HepG2 (cell line): ENCODE measurements at regions not wholly inside any gene's neighbourhood (a gene's known extent, or its start where the extent isn't known, plus 50 kb on each side); places are given as distances from the start of the nearest gene placed in this dataset.

Source experiments
- CBX1 ChIP-seq: IDR thresholded peaks from one replicate; pipeline ENCODE4 v1.6.1; 2016; ENCODE audit warnings: antibody characterized with exemption, low read depth
- HES4 ChIP-seq: sonication (generic); formaldehyde crosslinking; IDR thresholded peaks from 2 replicates; pipeline ENCODE4 v1.9.0; 2021; ENCODE audit warnings: mild to moderate bottlenecking, missing genetic modification reagents, borderline replicate concordance
- JUN ChIP-seq: sonication (generic); formaldehyde crosslinking; IDR thresholded peaks from 2 replicates; pipeline ENCODE4 v1.4.0; 2020; ENCODE audit warnings: mild to moderate bottlenecking, missing genetic modification reagents
- MXI1 ChIP-seq: IDR thresholded peaks from 3 replicates; pipeline ENCODE4 v1.6.1; 2012; ENCODE audit warnings: low read depth, low read length, inconsistent platforms, borderline replicate concordance
- SIN3B ChIP-seq: fragments of 150-350 bp; IDR thresholded peaks from 2 replicates; pipeline ENCODE4 v1.6.1; 2014; ENCODE audit warnings: low read length
- ZFP41 ChIP-seq: sonication (generic); formaldehyde crosslinking; IDR thresholded peaks from 2 replicates; pipeline ENCODE4 v1.4.0; 2020; ENCODE audit warnings: mild to moderate bottlenecking, missing genetic modification reagents, borderline replicate concordance
- ZNF354B ChIP-seq: sonication (generic); formaldehyde crosslinking; IDR thresholded peaks from 2 replicates; pipeline ENCODE4 v1.8.0; 2022; ENCODE audit warnings: mild to moderate bottlenecking, missing genetic modification reagents
- ZNF670 ChIP-seq: sonication (generic); formaldehyde crosslinking; IDR thresholded peaks from 2 replicates; pipeline ENCODE4 v1.8.0; 2022; ENCODE audit warnings: mild to moderate bottlenecking, missing genetic modification reagents, borderline replicate concordance
- ZNF777 ChIP-seq: sonication (generic); formaldehyde crosslinking; IDR thresholded peaks from 2 replicates; pipeline ENCODE4 v1.4.0; 2020; ENCODE audit warnings: missing genetic modification reagents
- TF ChIP-seq, protein P1 (sequence below), 2 experiments: IDR thresholded peaks; 2 replicates each; pipeline ENCODE4 v1.6.1; 2011 to 2012; ENCODE audit warnings: low read length in 2 of 2, borderline replicate concordance in 1 of 2, low read depth in 1 of 2, mild to moderate bottlenecking in 1 of 2, moderate library complexity in 1 of 2

DNA sequence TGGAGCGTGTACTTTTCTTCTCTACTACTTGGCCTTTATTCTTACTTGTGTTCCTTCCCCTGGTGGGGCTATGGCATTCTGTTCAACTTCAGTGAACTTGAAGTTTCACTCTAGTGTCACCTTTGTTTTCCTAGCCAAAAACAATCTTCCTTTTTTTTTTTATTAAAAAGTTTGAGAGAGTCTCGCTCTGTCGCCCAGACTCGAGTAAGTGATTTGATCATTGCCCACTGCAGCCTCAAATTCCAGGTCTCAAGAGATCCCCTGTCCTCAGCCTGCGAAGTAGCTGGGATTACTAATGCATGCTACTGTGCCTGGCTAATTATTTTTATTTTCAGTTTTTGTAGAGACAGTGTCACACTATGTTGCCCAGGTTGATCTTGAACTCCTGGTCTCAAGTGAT lies 124.8 kb downstream of the SST start:
- no peak for TF ChIP-seq ZNF670
- TF ChIP-seq ZNF354B (CRISPR knock-in tag): no peak
- no peak for TF ChIP-seq CBX1
- TF ChIP-seq ZFP41 (CRISPR knock-in tag): no peak
- TF ChIP-seq SIN3B: no peak
- TF ChIP-seq MXI1: no peak
- TF ChIP-seq HES4 (CRISPR knock-in tag): no peak
- no peak for TF ChIP-seq ZNF777 (CRISPR knock-in tag)
- no peak for TF ChIP-seq JUN
- TF ChIP-seq, protein P1, sequence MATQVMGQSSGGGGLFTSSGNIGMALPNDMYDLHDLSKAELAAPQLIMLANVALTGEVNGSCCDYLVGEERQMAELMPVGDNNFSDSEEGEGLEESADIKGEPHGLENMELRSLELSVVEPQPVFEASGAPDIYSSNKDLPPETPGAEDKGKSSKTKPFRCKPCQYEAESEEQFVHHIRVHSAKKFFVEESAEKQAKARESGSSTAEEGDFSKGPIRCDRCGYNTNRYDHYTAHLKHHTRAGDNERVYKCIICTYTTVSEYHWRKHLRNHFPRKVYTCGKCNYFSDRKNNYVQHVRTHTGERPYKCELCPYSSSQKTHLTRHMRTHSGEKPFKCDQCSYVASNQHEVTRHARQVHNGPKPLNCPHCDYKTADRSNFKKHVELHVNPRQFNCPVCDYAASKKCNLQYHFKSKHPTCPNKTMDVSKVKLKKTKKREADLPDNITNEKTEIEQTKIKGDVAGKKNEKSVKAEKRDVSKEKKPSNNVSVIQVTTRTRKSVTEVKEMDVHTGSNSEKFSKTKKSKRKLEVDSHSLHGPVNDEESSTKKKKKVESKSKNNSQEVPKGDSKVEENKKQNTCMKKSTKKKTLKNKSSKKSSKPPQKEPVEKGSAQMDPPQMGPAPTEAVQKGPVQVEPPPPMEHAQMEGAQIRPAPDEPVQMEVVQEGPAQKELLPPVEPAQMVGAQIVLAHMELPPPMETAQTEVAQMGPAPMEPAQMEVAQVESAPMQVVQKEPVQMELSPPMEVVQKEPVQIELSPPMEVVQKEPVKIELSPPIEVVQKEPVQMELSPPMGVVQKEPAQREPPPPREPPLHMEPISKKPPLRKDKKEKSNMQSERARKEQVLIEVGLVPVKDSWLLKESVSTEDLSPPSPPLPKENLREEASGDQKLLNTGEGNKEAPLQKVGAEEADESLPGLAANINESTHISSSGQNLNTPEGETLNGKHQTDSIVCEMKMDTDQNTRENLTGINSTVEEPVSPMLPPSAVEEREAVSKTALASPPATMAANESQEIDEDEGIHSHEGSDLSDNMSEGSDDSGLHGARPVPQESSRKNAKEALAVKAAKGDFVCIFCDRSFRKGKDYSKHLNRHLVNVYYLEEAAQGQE (IDR thresholded peaks at IDR 0.05; ENCODE audit: borderline replicate concordance in 1 of 2, low read depth in 1 of 2, low read length in 2 of 2): no peak
